HG02885 (cell line): ENCODE measurements at regions not wholly inside any gene's neighbourhood (a gene's known extent, or its start where the extent isn't known, plus 50 kb on each side); places are given as distances from the start of the nearest gene placed in this dataset.

Source experiments
- ATAC-seq: cut with Tn5 transposase; IDR thresholded peaks from one replicate; pipeline ENCODE4 v1.9.1; 2021; ENCODE audit warnings: mild to moderate bottlenecking; ENCODE audit not compliant: unreplicated experiment, poor library complexity

DNA sequence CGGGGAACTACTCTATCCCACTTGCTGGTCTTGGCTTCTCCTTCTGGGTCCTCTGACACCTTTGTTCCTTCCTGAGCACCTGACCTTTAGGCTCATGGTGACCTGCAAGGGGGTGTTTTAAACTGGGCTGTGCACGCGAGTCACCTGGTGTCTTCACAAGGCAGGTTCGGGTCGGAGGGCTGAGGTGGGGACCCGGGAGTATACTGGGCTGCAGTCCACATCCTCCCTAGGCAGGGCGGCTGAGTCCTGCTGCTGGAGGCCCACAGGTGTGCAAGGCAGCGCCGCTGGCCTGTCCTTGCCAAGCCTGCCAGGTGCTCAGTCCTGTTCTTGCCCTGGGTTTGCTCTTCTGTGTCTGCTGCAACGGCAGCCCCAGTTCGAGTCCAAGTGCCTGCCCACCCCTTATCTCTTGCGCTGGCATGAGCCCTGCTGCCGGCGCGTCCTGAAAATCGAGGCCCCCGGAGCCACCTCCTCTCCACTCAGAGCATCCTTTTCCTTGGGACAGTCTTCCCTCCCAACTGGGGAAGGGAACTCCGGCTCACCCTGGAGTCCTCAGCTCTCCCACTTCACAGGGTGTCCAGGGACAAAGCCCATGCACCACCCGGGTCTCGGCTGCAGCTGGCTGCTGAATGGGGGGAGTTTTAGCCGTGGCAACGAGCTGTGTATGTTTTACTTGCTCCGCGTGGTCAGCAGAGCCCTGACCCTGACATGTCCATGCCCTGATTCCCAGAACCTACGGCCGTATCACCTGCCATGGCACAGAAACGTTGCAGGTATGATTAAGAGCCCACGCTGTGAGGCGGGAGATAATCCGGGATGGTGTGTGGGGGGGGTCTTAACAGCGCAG is 193.5 kb downstream of the TEX29 start:
- no peak for ATAC-seq

DNA sequence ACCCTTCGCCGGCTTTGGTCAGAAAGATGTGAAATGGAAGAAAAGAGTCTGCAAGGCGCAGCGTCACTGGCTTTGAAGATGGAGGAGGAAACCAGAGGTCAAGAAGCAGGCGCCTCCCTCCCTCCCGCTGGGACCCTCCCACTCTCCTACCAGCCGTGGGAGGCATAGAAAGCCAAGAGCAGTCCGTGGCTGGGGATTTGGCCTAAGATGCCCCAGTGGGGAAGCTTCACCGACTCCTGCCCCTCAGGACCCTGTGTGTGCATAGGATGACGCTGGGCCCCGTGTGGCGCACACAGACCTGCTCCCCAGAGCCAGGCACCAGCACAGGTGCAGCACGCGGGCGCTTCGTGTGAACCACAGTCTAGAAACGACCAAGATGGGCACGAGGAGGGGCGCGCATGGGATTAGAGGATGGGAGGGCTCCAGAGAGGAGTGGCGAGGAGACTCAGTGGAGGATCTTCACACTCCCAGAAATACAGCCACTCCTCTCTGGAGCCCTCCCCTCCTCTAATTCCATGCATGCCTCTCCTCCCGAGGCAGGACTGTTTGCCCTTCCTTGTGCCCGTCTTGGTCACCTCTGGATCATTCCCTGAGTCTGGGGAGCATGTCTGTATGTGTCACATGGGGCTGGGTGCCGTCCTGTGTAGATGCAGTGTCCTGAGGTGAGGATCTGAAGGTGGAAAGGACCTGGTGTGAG is 194.3 kb downstream of the TEX29 start:
- ATAC-seq: no peak

DNA sequence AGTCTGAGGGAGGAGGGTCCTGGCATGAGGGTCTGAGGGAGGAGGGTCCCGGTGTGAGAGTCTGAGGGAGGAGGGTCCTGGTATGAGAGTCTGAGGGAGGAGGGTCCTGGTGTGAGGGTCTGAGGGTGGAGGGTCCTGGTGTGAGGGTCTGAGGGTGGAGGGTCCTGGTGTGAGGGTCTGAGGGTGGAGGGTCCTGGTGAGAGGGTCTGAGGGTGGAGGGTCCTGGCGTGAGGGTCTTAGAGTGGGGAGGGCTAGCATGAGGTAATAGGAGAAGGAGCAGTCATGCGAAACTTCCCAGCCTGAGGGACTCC is 194.8 kb downstream of the TEX29 start:
- ATAC-seq: no peak

DNA sequence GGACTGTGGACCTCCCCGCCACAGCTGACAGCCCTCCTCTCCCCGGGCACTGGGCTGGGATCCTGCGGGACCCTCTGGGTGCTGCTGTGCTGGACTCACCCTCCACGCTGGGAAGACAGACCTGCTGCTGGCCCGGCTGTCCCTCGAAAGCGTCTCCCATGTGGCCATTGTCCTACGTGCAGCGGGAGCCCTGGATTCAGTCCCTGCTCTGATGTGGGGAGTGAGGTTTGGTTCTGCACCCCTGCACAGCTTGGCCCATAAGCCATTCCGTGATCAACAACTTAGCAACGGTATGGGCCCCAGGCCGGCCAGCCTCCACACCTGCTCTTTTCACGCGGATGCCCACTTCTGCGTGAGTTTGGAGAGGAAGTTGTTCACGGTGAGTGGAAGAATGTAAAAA is 195.2 kb downstream of the TEX29 start:
- no peak for ATAC-seq

DNA sequence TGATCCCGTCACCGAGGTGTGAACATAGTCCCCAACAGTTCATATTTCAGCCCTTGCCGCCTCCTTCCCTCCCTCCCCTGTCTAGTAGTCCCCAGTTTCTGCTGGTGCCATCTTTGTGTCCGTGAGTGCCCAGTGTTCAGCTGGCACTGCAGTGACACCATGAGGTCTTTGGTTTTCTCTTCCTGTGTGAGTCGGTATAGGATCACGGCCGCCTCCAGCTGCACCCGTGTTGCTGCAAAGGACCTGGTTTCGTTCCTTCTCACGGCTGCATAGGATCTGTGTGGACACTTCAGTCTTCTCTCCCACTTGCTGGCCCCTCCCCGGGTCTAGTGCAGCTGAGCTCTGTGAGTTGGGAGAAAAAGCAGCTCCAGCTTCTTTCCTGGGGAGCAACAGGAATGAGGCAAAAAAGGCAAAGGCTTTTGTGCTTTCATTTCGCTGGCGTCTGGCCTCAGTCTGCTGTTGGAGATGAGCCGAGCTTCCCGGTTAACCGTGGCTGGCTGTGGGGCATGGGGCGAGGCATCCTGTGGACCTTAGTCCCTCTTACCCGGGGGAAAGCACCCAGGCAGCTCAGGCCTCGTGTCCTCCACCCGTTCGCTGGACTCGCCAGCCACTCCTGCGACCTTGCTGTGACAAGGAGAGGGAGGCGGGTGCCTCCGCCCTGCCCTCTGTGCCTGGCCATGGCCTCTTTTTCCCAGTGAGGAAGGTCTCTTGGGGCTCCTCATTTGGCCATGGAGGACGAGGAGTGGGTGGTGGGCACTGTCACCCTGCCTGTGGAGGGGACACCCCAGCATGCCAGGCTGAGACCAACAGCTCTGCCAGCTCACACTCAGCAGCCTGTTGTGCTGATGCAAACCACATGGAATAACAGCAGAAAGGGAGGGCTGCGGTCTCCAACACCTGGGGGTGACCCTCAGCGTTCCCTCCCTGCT is 196.5 kb downstream of the TEX29 start:
- ATAC-seq: no peak

DNA sequence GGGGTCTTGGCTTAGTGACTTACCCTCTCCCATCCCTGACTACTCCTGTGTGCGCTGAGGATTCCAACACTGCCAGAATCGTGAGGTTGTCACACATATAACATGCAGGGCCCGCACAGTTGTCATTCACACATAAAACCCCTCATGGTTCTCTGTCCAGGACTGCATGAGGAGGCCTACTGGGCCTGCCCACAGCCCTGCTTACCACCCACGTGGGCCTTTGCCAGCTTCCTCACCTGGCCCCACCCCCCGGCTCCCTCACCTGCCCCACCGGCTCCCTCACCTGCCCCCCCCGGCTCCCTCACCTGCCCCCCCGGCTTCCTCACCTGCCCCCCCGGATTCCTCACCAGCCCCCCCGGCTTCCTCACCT is 197.2 kb downstream of the TEX29 start:
- ATAC-seq: no peak

DNA sequence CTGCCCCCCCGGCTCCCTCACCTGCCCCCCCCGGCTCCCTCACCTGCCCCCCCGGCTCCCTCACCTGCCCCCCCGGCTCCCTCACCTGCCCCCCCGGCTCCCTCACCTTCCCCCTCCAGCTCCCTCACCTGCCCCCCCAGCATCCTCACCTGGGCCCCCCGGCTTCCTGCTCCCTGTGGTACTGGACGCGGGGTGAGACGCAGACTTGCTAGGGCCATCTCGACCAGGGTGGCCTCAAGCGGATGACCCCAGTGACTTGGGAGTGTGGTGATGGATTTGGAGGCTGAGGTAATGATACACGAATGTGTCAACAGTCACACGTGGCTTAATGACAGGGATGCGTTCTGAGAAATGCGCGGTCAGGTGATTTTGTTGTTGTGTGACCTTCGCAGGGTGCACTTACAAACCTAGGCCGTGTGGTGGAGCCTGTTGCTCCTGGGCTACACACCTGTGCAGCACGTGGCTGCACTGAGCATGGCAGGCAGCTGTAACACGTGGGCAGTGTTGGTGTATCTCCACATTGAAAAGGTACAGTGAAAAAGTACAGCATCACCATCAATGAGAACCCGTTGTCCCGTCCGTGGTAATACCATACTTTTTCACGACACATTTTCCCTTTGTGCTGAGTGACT is 197.8 kb downstream of the TEX29 start:
- ATAC-seq: no peak

DNA sequence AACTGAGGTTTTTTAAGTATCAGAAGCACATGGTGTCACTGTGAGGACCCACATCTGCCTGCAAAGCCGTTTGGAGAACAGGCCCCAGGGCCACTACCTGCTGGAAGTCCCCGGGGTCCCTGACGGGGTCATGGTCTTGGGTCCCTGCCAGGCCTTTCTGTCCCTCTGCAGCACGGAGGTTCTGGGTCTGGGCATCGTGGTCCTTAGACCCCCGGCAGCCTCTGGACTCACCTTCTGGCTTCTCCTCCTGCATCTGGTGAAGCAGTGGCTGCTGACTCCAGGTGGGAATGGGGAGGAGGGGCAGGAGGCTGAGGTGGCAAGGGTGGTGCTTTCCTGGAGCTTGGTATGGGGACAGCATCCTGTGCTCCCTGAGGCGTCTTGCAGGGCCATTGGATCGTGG is 198.6 kb downstream of the TEX29 start:
- no peak for ATAC-seq

DNA sequence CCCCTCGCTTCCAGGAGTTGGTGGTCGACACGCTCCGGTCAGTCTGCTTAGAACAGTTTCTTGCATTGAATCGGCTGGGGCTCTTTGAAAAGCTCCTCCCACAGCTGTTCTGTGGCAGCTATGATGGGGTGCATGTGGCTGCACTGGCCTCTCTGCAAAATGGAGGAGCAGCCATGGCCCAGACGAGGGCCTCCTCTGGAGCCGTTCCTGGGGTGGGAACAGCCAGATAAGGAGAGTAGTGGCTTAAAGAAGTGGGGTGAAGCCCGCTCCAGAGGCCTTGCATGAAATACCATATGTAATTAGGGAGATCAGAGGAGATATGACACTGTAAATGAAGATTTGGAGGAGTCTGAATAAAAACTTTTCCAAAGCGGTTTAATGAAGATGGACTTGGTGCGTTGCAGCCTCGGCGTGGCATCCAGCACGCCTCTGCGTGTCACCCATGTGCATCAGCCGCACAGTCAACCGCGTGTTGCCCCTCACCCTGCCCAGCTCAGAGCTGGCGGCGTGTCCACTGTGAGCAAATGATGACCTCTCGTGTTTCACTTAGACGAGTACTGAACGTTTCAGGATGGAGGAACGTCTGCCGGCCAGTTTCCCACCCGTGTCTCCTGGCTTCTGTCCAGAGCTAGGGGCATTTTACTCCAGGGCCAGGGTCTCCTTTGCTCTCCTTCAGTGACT is 199.2 kb downstream of the TEX29 start:
- no peak for ATAC-seq

DNA sequence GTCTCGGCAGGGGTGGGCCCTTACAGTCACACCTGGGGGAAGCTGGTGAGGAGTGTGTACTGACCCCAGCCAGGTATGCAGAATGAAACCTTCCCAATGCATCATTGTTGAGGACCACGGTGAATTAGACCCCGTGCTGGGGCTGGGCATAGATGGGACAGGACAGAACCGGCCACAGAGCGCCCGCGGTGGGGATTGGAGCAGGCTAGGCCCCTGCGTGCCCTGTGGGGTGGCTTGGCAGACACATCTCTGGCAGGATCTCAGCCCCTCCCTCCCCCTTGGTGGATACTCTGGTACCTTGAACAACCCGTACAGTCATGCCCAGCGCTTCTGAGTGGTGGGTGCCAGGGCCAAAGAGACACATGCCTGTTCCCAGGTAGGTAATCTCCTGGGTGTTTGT is 200.6 kb downstream of the TEX29 start:
- no peak for ATAC-seq

DNA sequence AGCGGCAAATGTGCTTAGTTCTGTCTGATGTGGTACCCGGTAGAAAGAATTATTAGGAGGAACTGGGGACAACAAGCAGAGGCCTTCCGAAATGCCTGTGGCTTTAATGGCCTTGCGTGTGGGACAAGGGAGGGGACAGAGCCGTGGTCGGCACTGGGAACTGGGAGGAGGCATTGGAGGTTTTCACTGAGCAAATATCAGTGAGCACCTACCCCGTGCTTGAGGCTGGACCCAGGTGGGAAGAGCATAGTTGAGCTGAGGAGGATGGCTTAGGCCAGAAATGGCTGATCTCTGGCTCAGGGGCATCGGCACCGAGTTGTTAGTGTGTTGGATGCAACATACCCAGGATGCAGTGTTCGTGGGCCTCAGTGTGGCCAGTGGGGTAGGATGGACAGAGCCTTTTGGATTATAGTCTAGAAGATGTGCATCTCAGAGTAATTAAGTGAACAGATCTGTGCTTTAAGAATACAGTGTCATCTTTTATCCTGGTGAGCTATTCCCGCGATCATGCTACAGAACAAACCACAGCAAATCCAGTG is 201.3 kb downstream of the TEX29 start:
- ATAC-seq: no peak

DNA sequence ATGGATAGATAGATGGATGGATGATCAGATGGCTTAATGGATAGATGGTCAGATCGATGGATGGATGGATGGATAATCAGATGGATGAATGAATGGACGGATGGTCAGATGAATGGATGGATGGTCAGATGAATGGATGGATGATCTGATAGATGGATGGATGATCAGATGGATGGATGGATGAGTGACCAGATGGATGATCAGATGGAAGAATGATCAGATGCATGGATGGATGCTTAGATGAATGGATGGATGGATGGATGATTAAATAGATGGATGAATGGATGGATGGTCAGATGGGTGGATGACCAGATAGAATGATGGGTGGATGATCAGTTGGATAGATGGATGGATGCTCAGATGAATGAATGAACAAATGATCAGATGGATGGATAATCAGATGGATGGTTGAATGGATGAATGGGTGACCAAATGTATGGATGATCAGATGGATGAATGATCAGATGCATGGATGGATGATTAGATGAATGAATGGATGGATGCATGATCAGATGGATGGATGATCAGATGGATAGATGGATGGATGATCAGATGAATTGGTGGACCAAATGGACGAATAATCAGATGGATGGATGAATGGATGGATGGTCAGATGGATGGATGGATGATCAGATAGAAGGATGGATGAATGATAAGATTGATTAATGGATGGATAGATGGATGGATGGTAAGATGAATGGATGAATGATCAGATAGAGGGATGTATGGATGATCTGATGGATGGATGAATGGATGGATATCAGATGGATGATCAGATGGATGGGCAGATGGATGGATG is 205.1 kb downstream of the TEX29 start:
- no peak for ATAC-seq

DNA sequence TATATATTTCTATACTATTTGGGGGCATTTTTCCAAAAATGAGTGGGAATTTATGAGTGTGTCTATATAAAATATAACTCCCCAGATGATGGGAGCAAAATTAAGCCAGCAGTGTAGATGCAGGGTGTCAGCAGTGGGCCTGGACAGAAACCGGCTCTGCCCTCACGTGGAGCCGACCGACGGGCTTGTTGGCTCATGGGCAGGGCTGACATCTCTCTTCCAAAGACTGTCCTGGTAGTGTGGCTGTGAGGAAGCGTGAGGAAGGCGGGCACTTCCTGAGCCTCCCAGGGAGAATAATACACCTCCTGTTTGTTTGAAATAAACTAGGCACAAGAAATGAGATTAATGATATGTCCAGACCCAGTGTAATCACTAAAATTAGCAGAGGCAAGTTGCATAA is 206.5 kb downstream of the TEX29 start:
- no peak for ATAC-seq

DNA sequence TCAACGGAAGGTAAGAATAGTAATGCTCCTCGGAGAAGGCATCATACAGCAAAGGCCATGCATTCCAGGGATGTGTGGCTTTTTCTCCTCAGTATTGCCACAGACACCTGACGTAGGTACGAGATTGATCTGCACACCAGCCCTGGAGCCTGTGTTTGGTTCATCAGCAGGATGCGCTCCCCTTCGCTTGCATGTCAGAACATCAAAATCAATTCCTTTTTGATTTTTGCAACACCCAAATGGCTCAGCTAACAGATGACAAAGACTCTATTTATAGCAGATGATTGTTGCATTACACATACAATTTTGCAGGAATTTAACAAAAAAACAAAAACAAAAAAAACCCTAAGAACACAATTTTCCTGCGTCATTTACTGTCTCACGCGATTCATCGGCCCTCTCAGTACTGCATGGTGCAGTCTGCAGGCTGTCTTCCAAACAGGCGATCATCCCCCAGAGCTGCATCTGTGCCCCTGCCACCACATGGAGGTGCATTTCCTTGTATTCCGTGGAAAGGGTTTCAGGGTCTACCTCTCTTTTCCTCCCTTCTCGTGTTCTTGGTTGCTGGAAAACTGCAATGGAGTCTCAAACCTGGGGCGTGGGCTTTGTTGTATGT is 207.3 kb downstream of the TEX29 start:
- no peak for ATAC-seq

DNA sequence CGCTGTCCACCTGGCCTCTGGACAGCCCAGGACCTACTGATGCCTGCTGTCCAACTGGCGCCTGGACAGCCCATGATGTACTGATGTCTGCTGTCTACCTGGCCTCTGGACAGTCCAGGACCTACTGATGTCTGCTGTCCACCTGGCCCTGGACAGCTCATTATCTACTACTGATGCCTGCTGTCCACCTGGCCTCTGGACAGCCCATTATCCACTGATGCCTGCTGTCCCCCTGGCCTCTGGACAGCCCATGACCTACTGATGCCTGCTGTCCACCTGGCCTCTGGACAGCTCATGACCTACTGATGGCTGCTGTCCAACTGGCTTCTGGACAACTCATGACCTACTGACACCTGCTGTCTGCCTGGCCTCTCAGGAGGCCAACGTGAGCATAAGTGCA is 208.1 kb downstream of the TEX29 start:
- ATAC-seq: no peak

DNA sequence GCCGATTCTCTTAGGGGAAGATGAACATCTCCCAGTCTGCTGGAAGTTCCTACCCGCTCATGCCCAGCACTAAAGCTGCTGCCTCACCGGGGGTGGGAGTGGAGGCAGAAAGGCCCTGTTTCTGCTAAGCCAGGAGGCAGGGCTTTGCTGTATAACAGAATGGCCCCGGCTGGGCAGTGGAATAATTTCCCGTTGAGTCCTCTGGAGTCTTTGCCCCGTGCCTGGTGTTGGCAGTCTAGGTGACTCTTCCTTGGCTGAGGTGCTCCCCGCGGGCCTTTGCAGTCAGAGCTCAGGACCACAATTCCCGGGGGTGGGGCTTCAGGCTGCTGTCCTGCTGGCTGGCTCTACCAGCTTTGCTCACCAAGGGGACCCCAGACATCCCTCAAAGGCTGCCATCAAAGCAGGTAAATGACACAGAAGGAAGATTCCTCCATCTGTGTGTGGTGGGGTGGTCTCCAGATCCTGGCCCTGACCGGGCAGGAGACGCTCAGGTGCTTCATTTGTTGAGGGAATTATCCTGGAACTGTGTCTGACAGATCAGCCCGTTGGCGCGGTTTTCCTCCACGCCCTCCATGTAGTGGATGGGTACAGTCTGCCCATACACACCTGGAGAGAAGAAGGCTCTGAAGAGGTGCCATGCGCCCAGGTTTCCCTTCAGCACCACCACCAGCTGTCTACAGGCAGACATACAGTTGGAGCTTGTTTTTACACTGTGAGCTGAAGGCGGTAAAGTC is 209.9 kb downstream of the TEX29 start:
- ATAC-seq: no peak

DNA sequence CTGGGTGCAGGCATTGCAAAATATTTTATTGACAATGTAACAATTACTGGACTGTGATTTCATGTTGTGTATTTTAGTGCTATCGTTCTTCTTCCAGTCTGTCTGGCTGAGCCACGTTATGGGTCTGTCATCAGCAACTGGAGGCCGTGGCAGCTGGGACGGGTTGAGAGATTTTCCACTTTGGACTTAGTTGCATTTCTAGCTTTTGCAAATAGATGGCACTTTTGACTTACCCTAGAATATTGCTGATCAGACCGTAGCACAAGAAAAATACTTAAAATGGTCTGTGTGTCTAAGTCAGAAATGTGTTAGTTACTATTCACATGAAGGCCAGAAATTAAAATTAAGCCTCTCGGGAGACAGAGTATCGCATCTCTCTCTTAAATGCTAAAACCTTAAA is 211.1 kb downstream of the TEX29 start:
- ATAC-seq: no peak

DNA sequence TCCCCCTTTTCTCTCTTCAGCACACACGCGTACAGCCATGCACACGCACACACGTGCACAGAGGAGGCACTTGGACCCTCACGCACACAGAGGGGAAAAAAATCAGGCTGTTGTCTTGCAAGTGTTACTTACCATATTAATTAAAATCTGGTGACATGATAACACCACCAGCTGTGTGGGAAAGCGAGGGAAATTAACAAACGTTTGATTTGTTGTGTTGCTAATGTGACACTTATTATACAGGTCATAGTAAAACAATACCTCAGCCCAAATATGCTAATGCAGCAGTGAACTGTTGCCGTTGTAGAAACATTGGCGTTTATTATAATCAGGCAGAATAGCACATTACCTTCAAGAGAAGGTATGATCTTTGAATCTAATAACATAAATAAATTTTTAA is 211.7 kb downstream of the TEX29 start:
- no peak for ATAC-seq
